HG02678 (cell line): ENCODE measurements at regions not wholly inside any gene's neighbourhood (a gene's known extent, or its start where the extent isn't known, plus 50 kb on each side); places are given as distances from the start of the nearest gene placed in this dataset.

Source experiments
- ATAC-seq: cut with Tn5 transposase; IDR thresholded peaks from one replicate; pipeline ENCODE4 v1.9.1; 2021; ENCODE audit warnings: mild to moderate bottlenecking, moderate library complexity; ENCODE audit not compliant: unreplicated experiment

- ATAC-seq: no peak
Measured at GRCh38 chr4:138964716-138965426, 50.7 kb upstream of the NOCT start.

- ATAC-seq: no peak
Measured at GRCh38 chr4:138963412-138963811, 52.2 kb upstream of the NOCT start.

- ATAC-seq: no peak
Measured at GRCh38 chr4:138961664-138962063, 53.9 kb upstream of the NOCT start.

GRCh38 chr4:138961129-138961528 lies 54.5 kb upstream of the NOCT start:
- no peak for ATAC-seq

GRCh38 chr4:138960175-138960710 lies 55.3 kb upstream of the NOCT start:
- ATAC-seq: no peak

- ATAC-seq: no peak
Measured at GRCh38 chr4:138959097-138959815, 56.3 kb upstream of the NOCT start.

GRCh38 chr4:138958519-138958918 lies 57.1 kb upstream of the NOCT start:
- no peak for ATAC-seq

GRCh38 chr4:138957302-138957701 lies 58.3 kb upstream of the NOCT start:
- ATAC-seq: no peak

GRCh38 chr4:138954428-138954827 lies 61.2 kb upstream of the NOCT start:
- no peak for ATAC-seq

- no peak for ATAC-seq
Measured at GRCh38 chr4:138953961-138954371, 61.6 kb upstream of the NOCT start.

GRCh38 chr4:138952411-138952810 lies 63.2 kb upstream of the NOCT start:
- ATAC-seq: no peak

- ATAC-seq: no peak
Measured at GRCh38 chr4:138951764-138952163, 63.8 kb upstream of the NOCT start.

- ATAC-seq: no peak
Measured at GRCh38 chr4:138949866-138950265, 65.7 kb upstream of the NOCT start.

- ATAC-seq: no peak
Measured at GRCh38 chr4:138948918-138949317, 66.7 kb upstream of the NOCT start.

- ATAC-seq: no peak
Measured at GRCh38 chr4:138946306-138946705, 69.3 kb upstream of the NOCT start.

- ATAC-seq: no peak
Measured at GRCh38 chr4:138945840-138946239, 69.7 kb upstream of the NOCT start.

- no peak for ATAC-seq
Measured at GRCh38 chr4:138945401-138945800, 70.2 kb upstream of the NOCT start.

GRCh38 chr4:138943893-138944292 lies 71.7 kb upstream of the NOCT start:
- no peak for ATAC-seq

GRCh38 chr4:138941037-138941436 lies 74.5 kb upstream of the NOCT start:
- no peak for ATAC-seq

GRCh38 chr4:138939960-138940359 lies 75.6 kb upstream of the NOCT start:
- no peak for ATAC-seq

GRCh38 chr4:138938366-138938690 lies 77.3 kb upstream of the NOCT start:
- peak; percentile 68 for ATAC-seq

GRCh38 chr4:138935135-138935807 lies 80.3 kb upstream of the NOCT start:
- ATAC-seq: no peak
